Stimulated activated CD8-positive, alpha-beta memory T cell treated with anti-CD3 and anti-CD28 coated beads, Interleukin-2, amount 100 ng/mL, for 1 hour (primary cell): ENCODE measurements at regions not wholly inside any gene's neighbourhood (a gene's known extent, or its start where the extent isn't known, plus 50 kb on each side); places are given as distances from the start of the nearest gene placed in this dataset.

Source experiments
- DNase-seq, 2 donors: peaks; one replicate each; pipeline ENCODE4 v3.0.0-alpha.2; 2020; ENCODE audit warnings: low read depth in 2 of 2

DNA sequence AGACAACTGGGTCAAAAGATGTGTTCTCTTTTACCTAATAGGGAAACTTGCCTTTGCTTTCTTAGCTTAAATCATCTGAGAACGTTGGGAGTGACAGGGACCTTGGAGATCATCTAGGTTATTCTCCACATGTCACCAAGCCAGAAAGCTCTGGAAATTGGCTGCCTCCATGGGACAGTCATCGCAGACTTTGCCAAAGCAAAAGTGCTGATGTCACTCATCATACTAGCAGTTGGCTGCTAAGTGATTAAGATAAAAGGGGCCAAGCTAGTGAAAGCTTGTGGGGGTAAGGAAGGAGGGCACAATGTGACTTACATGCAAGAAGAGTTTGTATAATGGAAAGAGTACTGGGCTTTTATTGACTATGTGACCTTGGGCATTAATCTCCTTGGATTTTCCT, 198.0 kb upstream of the PFN2 start:
- no peak for DNase-seq

DNA sequence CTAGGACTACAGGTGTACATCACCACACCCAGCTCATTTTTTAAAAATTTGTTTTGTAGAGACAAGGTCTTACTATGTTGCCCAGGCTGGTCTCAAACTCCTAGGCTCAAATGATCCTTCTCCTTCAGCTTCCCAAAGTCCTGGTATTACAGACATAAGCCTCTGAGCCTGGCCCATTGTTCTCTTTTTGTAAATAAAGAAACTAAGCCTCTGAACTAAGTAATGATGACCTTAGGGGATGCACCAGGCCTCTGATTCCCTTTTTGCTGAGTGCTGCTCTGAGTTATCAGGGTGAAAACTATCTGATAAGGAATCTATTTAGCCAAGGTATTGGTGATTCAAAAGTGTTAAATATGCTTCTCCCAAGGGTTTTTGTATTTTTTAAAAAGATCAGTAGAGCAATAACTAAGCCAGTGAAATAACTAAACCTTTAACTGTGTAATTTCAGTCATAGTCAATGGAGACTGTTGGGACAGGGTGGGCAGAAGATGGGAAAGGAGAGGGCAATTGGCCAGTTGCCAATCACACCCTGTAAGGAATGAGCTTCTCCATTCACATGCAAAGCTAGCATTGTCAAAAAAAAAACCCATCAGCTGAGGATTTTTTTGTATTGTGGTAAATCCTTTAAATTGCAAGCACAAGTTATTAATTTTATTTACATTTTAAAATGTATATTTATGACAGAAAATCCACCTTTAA, 194.8 kb upstream of the PFN2 start:
- DNase-seq = no peak

- DNase-seq = no peak
Measured at GRCh38 chr3:150161011-150161410, 190.3 kb upstream of the PFN2 start.

- DNase-seq = no peak
Measured at GRCh38 chr3:150158943-150159625, 188.4 kb upstream of the PFN2 start.

DNA sequence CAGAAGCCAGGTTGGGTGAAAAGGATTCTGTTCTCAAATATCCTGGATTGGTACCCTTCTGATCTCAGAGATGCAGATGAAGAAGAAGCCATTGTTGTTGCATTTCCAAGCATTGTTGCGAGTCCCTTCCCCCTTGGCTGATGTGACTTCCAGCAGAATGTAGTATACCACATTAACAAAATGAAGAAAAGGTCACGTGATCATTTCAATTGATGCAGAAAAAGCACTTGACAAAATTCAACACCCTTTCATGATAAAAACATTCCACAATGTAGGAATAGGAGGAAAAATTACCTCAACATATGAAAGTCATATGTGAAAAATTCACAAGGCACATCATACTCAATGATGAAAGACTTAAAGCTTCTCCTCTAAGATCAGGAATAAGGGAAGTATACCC, 181.9 kb upstream of the PFN2 start:
- no peak for DNase-seq

DNA sequence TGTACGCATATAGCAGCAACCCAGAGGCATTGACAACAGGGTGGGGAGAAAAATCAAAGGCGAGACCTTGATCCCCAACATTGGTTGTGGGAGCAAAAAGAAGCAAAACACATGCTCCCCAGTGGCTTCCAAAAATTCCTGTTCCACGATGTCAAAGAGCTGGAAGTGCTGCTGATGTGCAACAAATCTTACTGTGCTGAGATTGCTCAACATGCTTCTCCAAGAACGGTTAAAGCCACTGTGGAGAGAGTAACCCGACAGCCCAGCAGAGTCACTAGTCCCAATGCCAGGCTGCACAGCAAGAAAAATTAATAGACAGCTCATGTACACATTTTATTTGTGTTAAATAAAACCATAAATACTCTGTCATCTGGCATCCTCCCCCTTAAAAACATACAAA, 179.9 kb upstream of the PFN2 start:
- no peak for DNase-seq

DNA sequence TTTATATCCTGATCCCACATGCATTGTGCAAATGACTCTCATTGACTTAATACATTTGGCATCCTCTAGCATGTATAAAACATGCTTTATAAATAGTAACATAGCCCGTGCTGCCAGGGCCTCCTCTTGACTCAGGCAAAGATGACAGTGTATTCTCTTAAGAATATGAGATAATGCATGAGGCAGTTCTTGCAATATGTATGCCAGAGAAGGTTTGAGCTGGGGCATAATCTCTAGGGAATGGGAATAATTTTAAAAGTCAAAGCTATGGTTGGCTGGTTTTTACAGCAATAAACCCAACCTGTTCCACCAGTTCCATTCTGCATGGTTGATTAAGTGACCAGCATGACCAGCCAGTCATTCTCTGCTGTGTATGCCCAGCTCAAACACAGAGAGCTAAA, 179.0 kb upstream of the PFN2 start:
- no peak for DNase-seq

- DNase-seq = no peak
Measured at GRCh38 chr3:150148227-150148626, 177.5 kb upstream of the PFN2 start.

- DNase-seq = no peak
Measured at GRCh38 chr3:150147776-150148175, 177.1 kb upstream of the PFN2 start.

- DNase-seq = no peak
Measured at GRCh38 chr3:150146991-150147761, 176.5 kb upstream of the PFN2 start.

GRCh38 chr3:150145659-150146058, 175.0 kb upstream of the PFN2 start:
- DNase-seq = no peak

DNA sequence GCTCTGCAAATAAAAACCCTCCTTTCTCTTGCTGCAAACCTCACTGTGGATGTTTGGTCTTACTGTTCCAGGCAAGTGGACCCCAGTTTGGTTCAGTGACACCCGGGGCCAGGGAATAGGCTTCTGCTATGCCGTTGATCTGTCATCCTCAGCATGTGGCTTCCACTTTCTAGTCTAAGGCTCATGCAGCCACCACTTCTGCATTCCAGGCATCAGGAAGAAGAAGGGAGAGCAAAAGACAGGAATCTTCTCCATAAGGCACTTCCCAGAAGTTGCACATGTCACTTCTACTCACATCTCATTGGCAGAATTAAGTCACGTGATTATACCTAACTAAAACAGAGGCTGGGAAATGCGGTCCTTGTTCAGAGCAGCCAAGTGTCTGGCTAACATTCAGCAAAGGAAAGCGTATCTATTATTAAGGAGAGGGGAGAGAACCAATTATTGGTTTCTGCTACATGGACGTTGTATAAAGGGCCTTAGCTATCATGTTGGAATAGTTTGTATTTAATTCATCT, 173.6 kb upstream of the PFN2 start:
- DNase-seq = no peak

DNA sequence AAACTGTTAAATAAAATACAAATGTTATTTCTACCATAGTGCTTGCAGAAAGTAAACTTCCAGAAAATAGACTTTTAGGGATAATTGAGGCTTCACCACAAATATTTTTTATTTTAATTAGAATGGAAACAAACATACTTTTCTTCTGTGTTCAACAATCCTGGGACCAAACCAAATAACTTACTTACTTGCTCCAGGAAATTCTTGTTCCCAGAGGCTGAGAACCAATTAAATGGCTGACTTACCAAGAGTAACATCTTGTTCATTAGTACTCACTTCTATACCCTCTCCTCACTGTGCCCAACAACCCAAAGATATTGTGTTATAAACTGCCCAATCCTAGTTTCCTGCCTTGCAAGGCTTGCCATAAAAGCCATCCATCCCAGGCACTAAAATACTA, 172.2 kb upstream of the PFN2 start:
- no peak for DNase-seq

- no peak for DNase-seq
Measured at GRCh38 chr3:150141790-150142326, 171.2 kb upstream of the PFN2 start.

- DNase-seq = no peak
Measured at GRCh38 chr3:150140614-150141321, 170.1 kb upstream of the PFN2 start.

GRCh38 chr3:150138824-150139223, 168.1 kb upstream of the PFN2 start:
- no peak for DNase-seq

DNA sequence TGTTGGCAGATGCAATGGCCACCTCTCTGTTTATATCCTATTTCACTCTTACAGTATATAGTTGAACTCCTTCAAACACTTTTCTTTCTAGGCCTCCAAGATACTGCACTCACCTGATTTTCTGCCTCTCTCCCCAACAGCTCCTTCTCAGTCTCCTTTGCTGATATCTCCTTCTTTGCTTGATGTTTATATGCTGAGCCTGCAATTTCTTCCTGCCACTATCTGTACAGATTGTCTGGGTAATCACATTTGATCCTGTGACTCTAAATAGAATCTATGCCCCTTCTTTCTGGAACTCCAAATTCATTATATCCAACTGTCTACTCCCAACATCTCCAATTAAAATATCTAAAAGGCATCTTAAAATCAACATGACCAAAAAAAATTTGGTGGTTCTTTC, 165.5 kb upstream of the PFN2 start:
- no peak for DNase-seq

GRCh38 chr3:150135287-150135721, 164.6 kb upstream of the PFN2 start:
- no peak for DNase-seq

DNA sequence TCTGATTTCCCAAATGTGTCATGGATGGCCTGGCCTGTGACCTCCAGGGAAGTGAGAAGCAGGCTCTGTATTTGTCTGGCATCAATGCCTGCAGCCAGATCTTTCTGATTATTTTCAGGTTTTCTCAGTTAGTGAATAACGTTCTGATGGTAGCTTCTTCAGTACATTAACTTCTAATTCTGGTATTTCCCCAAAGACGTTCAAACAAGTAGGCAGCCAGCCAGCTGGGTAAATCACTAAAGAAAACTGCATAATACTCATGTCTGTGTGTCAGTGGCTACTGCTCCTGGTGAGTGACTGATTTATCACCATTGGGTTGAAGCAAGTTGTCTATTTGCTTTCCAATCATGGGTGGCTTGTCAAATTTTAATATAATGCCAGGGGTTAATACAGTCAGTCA, 162.6 kb upstream of the PFN2 start:
- no peak for DNase-seq

DNA sequence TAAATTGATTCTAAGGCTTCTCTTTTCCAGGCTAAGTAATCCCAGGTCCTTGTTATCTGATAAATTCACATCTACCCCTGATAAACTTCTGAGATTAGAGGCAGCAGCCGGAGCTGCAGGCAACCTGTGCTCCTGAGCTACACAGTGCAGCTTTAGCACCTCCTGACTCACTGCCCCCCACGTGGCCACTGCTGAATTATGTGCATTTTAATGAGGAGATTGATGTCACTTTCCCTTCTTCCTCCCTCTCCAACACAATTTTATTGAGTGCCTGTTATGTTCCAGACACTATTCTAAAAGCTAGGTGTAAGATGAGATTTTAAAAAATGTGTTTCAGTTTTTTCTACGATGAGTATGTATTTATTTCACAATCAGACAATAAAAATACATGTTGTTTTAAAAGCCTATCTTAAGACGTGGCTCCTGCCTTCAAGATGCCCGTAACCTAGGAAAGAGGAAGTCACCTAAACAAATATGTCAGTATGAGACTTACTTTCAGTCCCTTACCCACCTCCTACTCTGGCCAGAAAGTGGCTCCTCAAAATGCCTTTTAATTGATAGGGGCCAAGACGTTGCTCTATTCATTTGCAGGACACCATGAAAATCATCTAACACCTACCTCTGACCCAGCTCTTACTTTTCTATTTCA, 161.5 kb upstream of the PFN2 start:
- no peak for DNase-seq

DNA sequence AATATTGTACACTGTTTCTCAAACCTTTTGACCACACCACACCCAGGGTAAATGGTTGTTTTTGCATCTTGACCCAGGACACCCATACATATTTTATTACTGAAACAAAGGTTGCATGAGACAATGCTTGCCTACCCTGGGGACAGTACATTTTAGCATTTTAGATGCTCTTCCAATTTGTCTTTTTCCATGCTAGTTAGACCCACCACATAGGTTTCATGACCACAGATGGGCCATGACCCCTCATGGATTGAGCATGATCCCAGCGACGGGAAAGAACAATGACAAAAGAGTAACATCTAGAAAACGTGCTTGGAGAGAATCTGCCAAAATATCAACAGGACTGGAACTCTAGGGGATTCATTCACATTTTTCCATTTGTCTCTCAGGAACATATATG, 161.0 kb upstream of the PFN2 start:
- no peak for DNase-seq
